Panc1 (cell line): ENCODE measurements at regions not wholly inside any gene's neighbourhood (a gene's known extent, or its start where the extent isn't known, plus 50 kb on each side); places are given as distances from the start of the nearest gene placed in this dataset.

ENCODE experiments used
- ATAC-seq: fragments of 200-7000 bp; cut with Tn5 transposase; 2 replicates; pipeline ENCODE4 v1.9.1; 2020; ENCODE audit warnings: mild to moderate bottlenecking, moderate library complexity
- BruUV-seq: library from RNA; stranded (reverse); fragments of 400-500 nt; replicated peaks from 2 replicates; lab custom pipeline; 2021; lab: Mats Ljungman, UMichigan
- CTCF ChIA-PET: fragments of 300-600 bp; sonication (Branson Sonifier 250); formaldehyde crosslinking; loops from one replicate; lab custom pipeline; 2022; ENCODE audit warnings: antibody characterized with exemption; lab: Charles Lee
- POLR2A ChIA-PET: fragments of 300-600 bp; sonication (Branson Sonifier 250); formaldehyde crosslinking; loops from one replicate; lab custom pipeline; 2022; ENCODE audit warnings: antibody characterized with exemption; lab: Charles Lee
- DNase-seq: peaks from one replicate; pipeline ENCODE4 v3.0.0-alpha.2; 2010; ENCODE audit warnings: low read depth, low spot score
- H3K27ac ChIP-seq: 2 replicates; pipeline ENCODE4 v1.5.1; 2011; ENCODE audit warnings: mild to moderate bottlenecking, low read length, inconsistent platforms
- H3K27me3 ChIP-seq: fragments of 200-500 bp; sonication (Bioruptor generic); 2 replicates; pipeline ENCODE4 v1.6.0; 2014; ENCODE audit warnings: low read length, inconsistent platforms; ENCODE audit not compliant: control insufficient read depth, insufficient read depth
- H3K36me3 ChIP-seq: fragments of 200-500 bp; sonication (Bioruptor generic); 2 replicates; pipeline ENCODE4 v1.5.1; 2014; ENCODE audit warnings: inconsistent platforms, mild to moderate bottlenecking, low read length, moderate library complexity; ENCODE audit not compliant: control insufficient read depth, insufficient read depth
- H3K4me1 ChIP-seq: 2 replicates; pipeline ENCODE4 v1.5.1; 2011; ENCODE audit warnings: inconsistent platforms, mild to moderate bottlenecking, low read length, moderate library complexity; ENCODE audit not compliant: control insufficient read depth, insufficient read depth
- H3K4me3 ChIP-seq, 2 experiments: 2 replicates each; pipeline ENCODE4 v1.5.1; 2011 to 2012; ENCODE audit warnings: low read depth in 2 of 2, low read length in 2 of 2, mild to moderate bottlenecking in 2 of 2, inconsistent platforms in 1 of 2, moderate library complexity in 1 of 2
- H3K9me3 ChIP-seq: fragments of 200-500 bp; sonication (Bioruptor generic); 2 replicates; pipeline ENCODE4 v1.5.1; 2014; ENCODE audit warnings: low read depth, mild to moderate bottlenecking, inconsistent platforms, low read length, moderate library complexity; ENCODE audit not compliant: control insufficient read depth, insufficient read depth
- CTCF ChIP-seq: fragments of 450-650 bp; IDR thresholded peaks from 2 replicates; pipeline ENCODE4 v1.5.1; 2017; ENCODE audit warnings: mild to moderate bottlenecking
- POLR2AphosphoS5 ChIP-seq: IDR thresholded peaks from 2 replicates; pipeline ENCODE4 v1.6.1; 2012; ENCODE audit warnings: mild to moderate bottlenecking, low read depth, low read length, moderate library complexity
- REST ChIP-seq, 2 experiments: IDR thresholded peaks; 2 replicates each; pipeline ENCODE4 v1.6.1; 2011 to 2012; ENCODE audit warnings: low read depth in 2 of 2, control low read depth in 1 of 2, low read length in 1 of 2, mild to moderate bottlenecking in 1 of 2, moderate library complexity in 1 of 2; ENCODE audit not compliant: insufficient read depth in 1 of 2
- SIN3A ChIP-seq: IDR thresholded peaks from 2 replicates; pipeline ENCODE4 v1.6.1; 2012; ENCODE audit warnings: low read depth, mild to moderate bottlenecking, low read length, moderate library complexity, borderline replicate concordance; ENCODE audit not compliant: insufficient read depth
- TCF7L2 ChIP-seq: IDR thresholded peaks from 2 replicates; pipeline ENCODE4 v1.6.1; 2011; ENCODE audit warnings: mild to moderate bottlenecking, low read depth, low read length, inconsistent platforms
- in situ Hi-C: cut with HindIII; loops from 2 replicates; pipeline ENCODE4 v1.10.0; 2016; ENCODE audit warnings: low sequenced_read_pairs, low pct_unique_long_range_greater_than_20kb
- intact Hi-C: fragments of 100-400 bp; cut with micrococcal nuclease; formaldehyde crosslinking; loops from one replicate; pipeline ENCODE4 v1.10.0; 2022; ENCODE audit not compliant: unreplicated experiment

GRCh38 chr13:80939581-80939980 lies 598.7 kb upstream of the SPRY2 start:
- ChIA-PET CTCF (no interaction called here), POLR2A (no interaction called here)
- in situ Hi-C loops (no loop called here), intact Hi-C loops (no loop called here)
- DNase-seq (no peak), ATAC-seq (no peak)
- no peaks in the 10 kb centered on the region for H3K36me3 ChIP-seq
- H3K4me3 ChIP-seq = no peak overlapping the region
- H3K4me1 ChIP-seq = no peaks in the 10 kb centered on the region
- BruUV-seq = no TSS peak
- no peak overlapping the region for H3K27ac ChIP-seq
- TF ChIP-seq CTCF = no peak
- no peak for TF ChIP-seq SIN3A
- no peak for TF ChIP-seq POLR2AphosphoS5
- TF ChIP-seq REST (IDR thresholded peaks at IDR 0.05; ENCODE audit: insufficient read depth in 1 of 2, low read depth in 2 of 2, low read length in 1 of 2) = no peak
- TF ChIP-seq TCF7L2 = no peak
- no peaks in the 10 kb centered on the region for H3K9me3 ChIP-seq
- H3K27me3 ChIP-seq = no peaks in the 10 kb centered on the region

- H3K27me3 ChIP-seq = no peaks in the 10 kb centered on the region
- in situ Hi-C loops (no loop called here), intact Hi-C loops (no loop called here)
- DNase-seq (no peak), ATAC-seq (no peak)
- H3K9me3 ChIP-seq = no peaks in the 10 kb centered on the region
- BruUV-seq = no TSS peak
- no peaks in the 10 kb centered on the region for H3K36me3 ChIP-seq
- TF ChIP-seq SIN3A (no peak), CTCF (no peak), TCF7L2 (no peak), POLR2AphosphoS5 (no peak), REST (IDR thresholded peaks at IDR 0.05; ENCODE audit: insufficient read depth in 1 of 2, low read depth in 2 of 2, low read length in 1 of 2) (no peak)
- no peak overlapping the region for H3K27ac ChIP-seq
- H3K4me3 ChIP-seq = no peak overlapping the region
- CTCF ChIA-PET = no interaction called here
- POLR2A ChIA-PET = no interaction called here
- H3K4me1 ChIP-seq = no peaks in the 10 kb centered on the region
These were observed 590.8 kb upstream of the SPRY2 start for GRCh38 chr13:80931766-80932165.
